HFF-Myc (cell line): ENCODE measurements at regions not wholly inside any gene's neighbourhood (a gene's known extent, or its start where the extent isn't known, plus 50 kb on each side); places are given as distances from the start of the nearest gene placed in this dataset.
"Not testable (repeated sequence)": the region's sequence is repeated elsewhere in the genome, so short reads cannot be mapped to it uniquely, and the experiment has no call there.

ENCODE experiments used
- DNase-seq: peaks from one replicate; pipeline ENCODE4 v3.0.0-alpha.2; 2011; ENCODE audit warnings: low read depth; ENCODE audit errors: extremely low read depth
- H3K4me3 ChIP-seq: replicated peaks from 2 replicates; pipeline ENCODE4 v1.5.1; 2011; ENCODE audit warnings: low read depth, mild to moderate bottlenecking, control low read depth, low read length
- CTCF ChIP-seq: IDR thresholded peaks from 2 replicates; pipeline ENCODE4 v1.5.1; 2012; ENCODE audit warnings: mild to moderate bottlenecking, low read depth, low read length, control low read depth; ENCODE audit errors: missing control alignments

GRCh38 chr1:185526344-185527307, 207.6 kb upstream of the HMCN1 start:
- no peak overlapping the region for H3K4me3 ChIP-seq
- no peak for DNase-seq
- no peak for TF ChIP-seq CTCF

GRCh38 chr1:185520188-185520920, 203.3 kb upstream of the IVNS1ABP start:
- no peak for TF ChIP-seq CTCF
- H3K4me3 ChIP-seq = no peak overlapping the region
- no peak for DNase-seq

DNA sequence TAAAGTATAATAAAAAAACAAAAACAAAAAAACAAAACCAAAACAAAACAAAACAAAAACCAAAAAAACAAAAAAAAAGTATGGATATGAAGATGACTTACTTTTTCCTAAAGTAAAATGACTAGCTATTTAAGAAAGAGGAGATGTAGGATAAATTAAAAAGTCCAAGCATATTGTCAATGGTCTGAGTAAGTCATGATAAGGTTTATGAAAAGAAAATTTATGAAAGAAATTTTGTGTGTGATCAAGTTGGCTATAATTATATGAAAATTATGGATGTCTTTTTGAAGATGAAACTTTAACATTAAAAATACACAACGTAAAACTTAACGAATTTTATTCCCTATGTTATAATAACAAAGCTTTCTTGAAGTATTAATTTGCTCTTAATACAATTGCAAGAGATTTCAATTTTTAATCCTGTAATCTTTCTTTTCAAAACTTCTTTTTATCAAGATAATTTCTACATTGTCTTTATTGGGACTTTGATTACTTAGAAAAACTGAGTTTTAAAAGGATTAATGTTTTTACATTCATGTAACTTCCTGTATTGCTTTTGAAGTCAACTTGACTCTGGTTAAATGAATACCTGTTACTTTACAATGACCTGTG, 200.9 kb upstream of the IVNS1ABP start:
- no peak overlapping the region for H3K4me3 ChIP-seq
- DNase-seq = no peak
- no peak for TF ChIP-seq CTCF

GRCh38 chr1:185517301-185517700, 200.3 kb upstream of the IVNS1ABP start:
- H3K4me3 ChIP-seq, DNase-seq: not testable (repeated sequence)

DNA sequence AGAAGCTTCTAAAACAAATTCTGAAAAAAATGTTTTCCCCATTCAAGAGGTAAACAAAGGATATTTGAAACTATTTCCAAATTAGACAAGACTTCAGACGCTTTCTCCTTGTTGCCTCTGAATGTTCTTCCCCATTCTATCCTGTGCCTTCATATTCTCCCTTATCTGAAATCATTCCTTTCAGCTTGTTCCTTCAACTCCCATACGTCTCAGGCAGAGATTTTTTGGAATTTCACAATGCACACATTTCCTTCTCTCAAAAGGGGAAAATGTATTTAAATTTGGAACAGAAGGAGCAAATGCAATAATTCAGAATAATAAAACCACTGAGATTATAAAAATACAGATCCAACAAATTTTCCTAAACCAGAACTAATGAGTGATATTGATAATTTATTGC, 198.7 kb upstream of the IVNS1ABP start:
- no peak for TF ChIP-seq CTCF
- DNase-seq = no peak
- no peak overlapping the region for H3K4me3 ChIP-seq

DNA sequence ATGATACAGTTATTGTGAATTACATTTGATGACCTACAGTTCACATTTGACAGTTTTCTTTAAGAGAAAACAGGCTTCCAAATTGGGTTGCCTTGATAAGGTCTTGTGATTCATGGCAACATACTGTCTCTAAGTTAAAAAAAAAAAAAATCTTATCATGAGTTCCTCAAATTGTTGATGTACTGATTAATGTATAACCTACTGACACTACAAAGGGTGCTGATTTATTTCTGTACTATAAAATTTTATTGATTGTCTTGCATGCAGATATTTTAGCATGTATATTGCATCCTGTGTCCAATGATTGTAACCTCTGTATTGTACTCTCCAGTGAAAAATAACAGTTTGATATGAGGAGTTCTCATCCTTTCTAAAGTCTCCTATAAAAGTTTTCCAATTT, 197.3 kb upstream of the IVNS1ABP start:
- DNase-seq = no peak
- no peak for TF ChIP-seq CTCF
- no peak overlapping the region for H3K4me3 ChIP-seq

DNA sequence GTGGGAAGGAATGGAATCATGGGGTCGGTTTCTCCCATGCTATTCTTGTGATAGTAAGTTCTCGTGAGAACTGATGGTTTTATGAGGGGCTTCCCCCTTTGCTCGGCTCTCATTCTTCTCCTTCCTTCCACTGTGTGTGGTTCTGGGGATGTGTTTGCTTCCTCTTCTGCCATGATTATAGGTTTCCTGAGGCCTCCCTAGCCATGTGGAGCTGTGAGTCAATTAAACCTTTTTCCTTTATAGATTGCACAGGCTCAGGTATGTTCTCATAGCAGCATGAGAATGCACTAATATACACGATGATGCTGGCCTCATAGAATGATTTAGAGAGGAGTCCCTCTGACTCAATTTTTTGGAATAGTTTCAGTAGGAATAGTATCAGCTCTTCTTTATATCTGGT, 195.4 kb upstream of the IVNS1ABP start:
- DNase-seq = no peak
- no peak for TF ChIP-seq CTCF
- no peak overlapping the region for H3K4me3 ChIP-seq
